CD14-positive monocyte (primary cell): ENCODE measurements at regions not wholly inside any gene's neighbourhood (a gene's known extent, or its start where the extent isn't known, plus 50 kb on each side); places are given as distances from the start of the nearest gene placed in this dataset.

ENCODE experiments used
- DNase-seq, 3 donors: peaks; one replicate each; pipeline ENCODE4 v3.0.0-alpha.2; 2011 to 2022
- H2AFZ ChIP-seq: 2 replicates; pipeline ENCODE4 v1.6.0; 2012; ENCODE audit warnings: mild to moderate bottlenecking, low read depth, low read length, inconsistent platforms; ENCODE audit not compliant: insufficient read depth, poor library complexity, severe bottlenecking
- H3K27ac ChIP-seq, 2 donors: 1 replicate in 1 of 2; 2 replicates in 1 of 2; pipeline ENCODE4 v1.5.1; 2012 to 2013; ENCODE audit warnings: low read length in 2 of 2, control low read depth in 1 of 2, inconsistent platforms in 1 of 2, low read depth in 1 of 2, mild to moderate bottlenecking in 1 of 2
- H3K27me3 ChIP-seq, 2 donors: one replicate each; pipeline versions ENCODE4 v1.6.0 to v1.6.1; 2011 to 2013; ENCODE audit warnings: low read length in 2 of 2; ENCODE audit not compliant: control insufficient read depth in 2 of 2, insufficient read depth in 2 of 2
- H3K36me3 ChIP-seq, 2 donors: replicated peaks in 1 of 2; 1 replicate in 1 of 2; 2 replicates in 1 of 2; pipeline versions ENCODE4 v1.5.1 to v1.6.1; 2012 to 2013; ENCODE audit warnings: low read length in 2 of 2, control low read depth in 1 of 2, inconsistent platforms in 1 of 2, mild to moderate bottlenecking in 1 of 2; ENCODE audit not compliant: insufficient read depth in 2 of 2, control insufficient read depth in 1 of 2
- H3K4me1 ChIP-seq, 2 donors: 1 replicate in 1 of 2; 2 replicates in 1 of 2; pipeline versions ENCODE4 v1.5.1 to v1.6.1; 2012 to 2013; ENCODE audit warnings: low read length in 2 of 2, control low read depth in 1 of 2, inconsistent platforms in 1 of 2, mild to moderate bottlenecking in 1 of 2, moderate library complexity in 1 of 2; ENCODE audit not compliant: insufficient read depth in 2 of 2, control insufficient read depth in 1 of 2
- H3K4me2 ChIP-seq: replicated peaks from 2 replicates; pipeline ENCODE3; 2012; ENCODE audit warnings: low read length, moderate library complexity, mild to moderate bottlenecking; ENCODE audit not compliant: poor library complexity, severe bottlenecking; ENCODE audit errors: extremely low read depth
- H3K4me3 ChIP-seq, 3 experiments: fragments of 200-600 bp in 1 of 3; sonication (generic) in 1 of 3; replicated peaks in 1 of 3; 1 replicate in 2 of 3; 2 replicates in 1 of 3; pipeline ENCODE4 v1.5.1; 2011 to 2013; ENCODE audit warnings: low read length in 3 of 3, mild to moderate bottlenecking in 3 of 3, control low read depth in 2 of 3, low read depth in 2 of 3, inconsistent platforms in 1 of 3, moderate library complexity in 1 of 3
- H3K79me2 ChIP-seq: 2 replicates; pipeline ENCODE4 v1.6.0; 2012; ENCODE audit warnings: mild to moderate bottlenecking, control low read depth, inconsistent platforms, low read length, moderate library complexity; ENCODE audit not compliant: insufficient read depth
- H3K9ac ChIP-seq: 2 replicates; pipeline ENCODE4 v1.6.0; 2017; ENCODE audit warnings: low read length, mild to moderate bottlenecking; ENCODE audit not compliant: insufficient read depth, poor library complexity, severe bottlenecking
- H3K9me3 ChIP-seq, 2 donors: replicated peaks in 1 of 2; 1 replicate in 1 of 2; 2 replicates in 1 of 2; pipeline versions ENCODE4 v1.5.1 to v1.6.1; 2012 to 2013; ENCODE audit warnings: low read length in 2 of 2, control low read depth in 1 of 2; ENCODE audit not compliant: control insufficient read depth in 1 of 2, insufficient read depth in 1 of 2
- H4K20me1 ChIP-seq: 2 replicates; pipeline ENCODE4 v1.6.0; 2012; ENCODE audit warnings: mild to moderate bottlenecking, low read length, control low read depth, moderate library complexity; ENCODE audit not compliant: insufficient read depth
- H3K27ac Mint-ChIP-seq, 7 donors: one replicate each; pipeline ENCODE4 v1.8.0; 2020; ENCODE audit warnings: mild to moderate bottlenecking in 7 of 7, mixed read lengths in 7 of 7, moderate library complexity in 6 of 7, inconsistent platforms in 2 of 7
- H3K27me3 Mint-ChIP-seq, 3 donors: one replicate each; pipeline ENCODE4 v1.8.0; 2021 to 2022; ENCODE audit warnings: low read depth in 3 of 3, mild to moderate bottlenecking in 3 of 3, mixed read lengths in 3 of 3, moderate library complexity in 3 of 3, inconsistent platforms in 1 of 3
- H3K36me3 Mint-ChIP-seq, 2 donors: one replicate each; pipeline ENCODE4 v1.8.0; 2020; ENCODE audit warnings: mixed read lengths in 2 of 2, inconsistent platforms in 1 of 2, mild to moderate bottlenecking in 1 of 2
- H3K4me1 Mint-ChIP-seq: one replicate; pipeline ENCODE4 v1.8.0; 2020; ENCODE audit warnings: mild to moderate bottlenecking, mixed read lengths
- H3K4me3 Mint-ChIP-seq, 2 donors: one replicate each; pipeline ENCODE4 v1.8.0; 2020; ENCODE audit warnings: mild to moderate bottlenecking in 2 of 2, mixed read lengths in 2 of 2, moderate library complexity in 1 of 2
- H3K9me3 Mint-ChIP-seq, 7 donors: one replicate each; pipeline ENCODE4 v1.8.0; 2020 to 2022; ENCODE audit warnings: mixed read lengths in 7 of 7, mild to moderate bottlenecking in 6 of 7, moderate library complexity in 6 of 7, inconsistent platforms in 2 of 7
- CTCF ChIP-seq: fragments of 200-600 bp; IDR thresholded peaks from one replicate; pipeline ENCODE4 v1.8.0; 2022; ENCODE audit warnings: antibody characterized with exemption, mild to moderate bottlenecking
- WGBS: methylation state at CpG from one replicate; pipeline ENCODE4 v1.1.5; 2013; ENCODE audit warnings: missing lambda C conversion rate; ENCODE audit not compliant: insufficient coverage; 5-methylcytosine and 5-hydroxymethylcytosine counted together
- intact Hi-C, 2 donors: fragments of 100-400 bp; cut with micrococcal nuclease; formaldehyde crosslinking; loops; one replicate each; pipeline versions ENCODE4 v1.15.0 to v1.15.1; 2023

- no peaks in the 10 kb centered on the region for H3K9me3 ChIP-seq
- Mint-ChIP-seq H3K27ac (no peak overlapping the region), H3K4me1 (peaks cover 19% of the 10 kb centered on the region), H3K4me3 (no peak overlapping the region), H3K27me3 (peaks cover 0 to 8% (median 4%) of the 10 kb centered on the region in 3 donors), H3K36me3 (peaks cover 0 to 5% of the 10 kb centered on the region in 2 donors), H3K9me3 (no peaks in the 10 kb centered on the region)
- TF ChIP-seq CTCF = no peak
- intact Hi-C loops = no loop called here
- H3K9ac ChIP-seq = no peak overlapping the region
- H2AFZ ChIP-seq = no peak overlapping the region
- H3K4me1 ChIP-seq = peaks cover 17 to 19% of the 10 kb centered on the region in 2 donors
- no peak overlapping the region for H3K4me2 ChIP-seq
- no peak overlapping the region for H3K27ac ChIP-seq
- no peak overlapping the region for H3K4me3 ChIP-seq
- WGBS = no CpG with 5 or more reads among the region's 2 CpGs
- H3K27me3 ChIP-seq = no peaks in the 10 kb centered on the region
- no peaks in the 10 kb centered on the region for H4K20me1 ChIP-seq
- no peaks in the 10 kb centered on the region for H3K79me2 ChIP-seq
- no peak for DNase-seq
- H3K36me3 ChIP-seq = no peaks in the 10 kb centered on the region
These were observed 174.6 kb upstream of the IVNS1ABP start for GRCh38 chr1:185491604-185492003.

- Histone ChIP-seq H2AFZ (no peak overlapping the region), H3K9ac (no peak overlapping the region), H4K20me1 (no peaks in the 10 kb centered on the region), H3K4me2 (no peak overlapping the region), H3K79me2 (no peaks in the 10 kb centered on the region), H3K9me3 (no peaks in the 10 kb centered on the region), H3K27ac (no peak overlapping the region), H3K36me3 (no peaks in the 10 kb centered on the region), H3K4me3 (no peak overlapping the region), H3K27me3 (no peaks in the 10 kb centered on the region), H3K4me1 (peaks cover 24 to 26% of the 10 kb centered on the region in 2 donors)
- DNase-seq = no peak
- intact Hi-C loops = no loop called here
- peaks cover 4 to 7% (median 6%) of the 10 kb centered on the region in 3 donors for H3K27me3 Mint-ChIP-seq
- H3K36me3 Mint-ChIP-seq = peaks cover 0 to 3% of the 10 kb centered on the region in 2 donors
- WGBS = 100% methylated on average over 3 of the region's 5 CpGs
- no peak overlapping the region for H3K27ac Mint-ChIP-seq
- peaks cover 24% of the 10 kb centered on the region for H3K4me1 Mint-ChIP-seq
- H3K9me3 Mint-ChIP-seq = no peaks in the 10 kb centered on the region
- H3K4me3 Mint-ChIP-seq = no peak overlapping the region
- TF ChIP-seq CTCF = no peak
These were observed 173.9 kb upstream of the IVNS1ABP start for GRCh38 chr1:185490924-185491323.
